Activated CD4-positive, alpha-beta T cell treated with anti-CD3 and anti-CD28 coated beads, Interleukin-2, amount 50 U/mL, for 1 hour (primary cell): ENCODE measurements at regions not wholly inside any gene's neighbourhood (a gene's known extent, or its start where the extent isn't known, plus 50 kb on each side); places are given as distances from the start of the nearest gene placed in this dataset.
"Not testable (repeated sequence)": the region's sequence is repeated elsewhere in the genome, so short reads cannot be mapped to it uniquely, and the experiment has no call there.

Source experiments
- DNase-seq: peaks from one replicate; pipeline ENCODE4 v3.0.0-alpha.2; 2020

DNA sequence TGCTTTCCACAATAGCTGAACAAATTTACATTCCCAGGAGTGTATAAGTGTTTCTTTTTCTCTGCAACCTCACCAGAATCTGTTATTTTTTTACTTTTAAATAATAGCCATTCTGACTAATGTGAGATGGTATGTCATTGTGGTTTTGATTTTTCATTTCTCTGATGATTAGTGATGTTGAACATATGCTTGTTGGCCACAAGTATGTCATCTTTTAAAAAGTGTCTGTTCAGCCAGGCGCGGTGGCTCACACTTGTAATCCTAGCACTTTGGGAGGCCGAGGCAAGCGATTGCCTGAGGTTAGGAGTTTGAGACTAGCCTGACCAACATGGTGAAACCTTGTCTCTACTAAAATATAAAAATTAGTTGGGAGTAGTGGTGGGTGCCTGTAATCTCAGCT is 619.3 kb downstream of the SI start:
- DNase-seq: no peak

DNA sequence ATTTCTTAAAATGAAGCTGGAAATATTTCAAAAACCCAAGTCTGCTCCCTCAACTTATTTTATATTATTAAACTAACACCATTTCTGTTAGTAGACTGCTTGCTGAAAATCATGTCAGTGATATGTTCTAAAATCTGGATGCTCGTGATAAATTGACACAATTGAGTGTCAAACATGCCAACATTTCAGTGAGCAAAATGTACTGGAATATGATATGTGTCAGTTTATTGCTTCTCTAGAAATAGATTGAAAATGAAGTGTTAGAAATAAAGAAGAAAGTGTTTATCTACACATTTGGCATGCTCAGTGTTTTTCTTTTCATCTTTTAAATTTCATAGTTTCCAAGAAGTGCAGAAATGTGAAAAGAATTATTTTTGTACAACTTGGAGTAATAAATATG is 624.6 kb downstream of the SI start:
- no peak for DNase-seq

DNA sequence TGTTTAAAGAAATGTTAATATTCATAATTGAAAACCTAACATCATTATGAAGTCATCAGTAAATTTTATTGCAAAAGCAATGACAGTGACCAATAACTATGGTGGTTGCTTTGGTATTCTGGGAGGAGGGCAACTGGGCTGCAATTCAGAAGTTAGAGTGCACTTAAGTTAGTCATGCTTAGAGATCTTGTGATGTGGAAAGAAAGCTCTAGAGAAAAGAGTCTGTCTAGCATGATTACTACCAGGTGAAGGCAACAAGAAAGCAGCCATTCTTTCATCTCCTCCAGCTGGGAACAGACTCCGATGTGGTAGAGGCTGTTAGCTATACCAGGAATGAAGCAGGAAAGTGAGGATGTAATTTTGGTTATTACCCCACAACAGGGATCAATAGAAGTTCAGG is 625.6 kb downstream of the SI start:
- DNase-seq: no peak

DNA sequence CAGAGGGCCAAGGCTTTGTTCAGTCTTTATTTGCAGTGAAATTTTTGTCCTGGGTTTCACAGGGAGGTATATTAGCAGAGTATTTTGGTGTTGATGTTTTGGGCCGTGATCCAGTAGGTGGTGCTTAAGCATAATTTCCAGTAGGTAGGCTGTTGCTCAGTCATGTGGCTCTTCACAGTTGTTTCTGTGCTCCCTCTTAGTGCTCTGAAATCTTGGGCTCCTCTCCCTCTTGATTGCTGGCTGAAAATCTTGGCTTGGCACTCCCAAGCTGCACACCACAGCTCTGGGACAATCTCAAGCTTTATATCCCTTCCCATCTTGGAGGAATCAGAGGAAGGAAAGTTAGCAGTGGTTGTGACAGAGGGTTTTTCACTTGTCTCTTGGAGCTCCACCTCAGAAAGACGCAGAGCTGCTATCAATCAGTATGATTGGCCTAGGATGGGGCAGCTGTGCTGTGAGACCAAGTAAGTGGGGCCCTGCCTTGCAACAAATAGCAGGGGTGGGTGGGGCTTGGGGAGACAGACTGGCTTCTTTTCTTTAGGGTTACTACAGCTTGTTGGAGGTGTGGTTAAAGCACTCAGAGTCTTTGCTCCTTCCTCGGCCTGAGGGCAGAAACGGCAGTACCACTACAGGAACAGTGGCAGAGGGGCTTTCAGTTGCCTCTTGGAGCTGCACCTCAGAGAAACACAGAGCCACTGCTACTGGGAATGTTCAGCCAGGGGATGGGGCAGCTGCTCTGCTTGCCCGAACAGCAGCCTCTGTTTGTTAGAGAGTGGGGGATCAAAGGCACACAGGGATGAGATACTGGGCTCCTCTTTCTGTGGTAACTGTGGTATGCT is 627.0 kb downstream of the SI start:
- no peak for DNase-seq

DNA sequence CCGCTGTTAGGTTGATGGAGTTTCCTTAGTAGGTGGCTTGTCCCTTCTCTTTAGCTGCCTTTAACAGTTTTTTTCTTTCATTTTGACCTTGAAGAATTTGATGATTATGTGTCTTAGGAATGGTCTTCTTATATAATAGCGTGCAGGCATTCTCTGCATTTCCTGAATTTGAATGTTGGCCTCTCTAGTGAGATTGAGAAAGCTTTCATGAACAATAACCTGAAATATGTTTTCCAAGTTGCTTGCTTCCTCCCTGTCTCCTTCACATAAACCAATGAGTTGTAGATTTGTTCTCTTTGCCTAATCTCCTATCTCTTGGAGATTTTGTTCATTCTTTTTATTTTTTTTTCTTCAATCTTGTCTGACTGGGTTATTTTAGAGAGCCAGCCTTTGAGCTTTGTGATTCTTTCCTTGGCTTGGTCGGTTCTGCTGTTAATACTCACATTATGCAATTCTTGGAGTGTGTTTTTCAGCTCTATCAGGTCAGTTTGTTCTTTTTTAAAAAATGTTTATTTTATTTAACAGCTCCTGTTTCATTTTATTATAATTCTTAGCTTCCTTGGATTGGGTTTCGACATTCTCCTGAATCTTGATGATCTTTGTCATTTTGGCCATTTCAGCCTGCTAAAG is 627.9 kb downstream of the SI start:
- no peak for DNase-seq

DNA sequence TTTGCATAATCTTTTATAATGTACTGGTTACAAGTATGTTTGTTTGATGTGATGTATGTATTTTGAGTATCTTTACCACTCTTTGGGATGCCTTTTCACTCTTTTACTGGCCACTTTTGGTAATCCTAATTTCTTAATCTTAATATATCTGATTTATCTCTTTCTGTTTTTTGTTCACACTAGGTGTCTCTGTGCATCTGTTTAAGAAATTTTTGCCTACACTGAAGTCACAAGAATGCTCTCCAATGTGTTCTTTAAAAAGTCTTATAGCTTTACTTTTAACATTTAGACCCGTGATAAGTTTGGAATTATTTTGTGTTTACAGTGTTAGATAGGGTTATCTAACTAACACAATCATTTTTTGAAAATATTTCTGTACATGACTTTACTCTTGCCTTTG is 659.1 kb downstream of the SI start:
- DNase-seq: no peak

DNA sequence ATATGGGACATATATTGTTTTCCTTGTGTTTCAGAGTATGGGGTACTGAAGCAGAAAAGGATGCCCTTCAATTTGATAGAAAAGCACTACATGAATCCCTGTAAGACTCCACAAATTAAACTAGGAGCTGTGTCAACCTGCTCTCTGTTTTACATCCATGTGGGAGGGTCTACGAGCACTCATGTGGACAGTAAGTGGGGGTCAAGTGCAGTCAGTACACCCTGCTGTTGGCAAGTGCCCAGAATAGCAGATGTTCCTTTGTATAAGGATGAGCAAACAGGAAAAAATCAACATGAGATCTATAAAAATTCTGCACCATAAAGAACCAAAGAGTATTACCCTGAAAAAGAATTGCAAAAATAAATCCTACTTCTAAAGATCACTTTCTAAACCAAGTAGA is 659.9 kb downstream of the SI start:
- DNase-seq: no peak

DNA sequence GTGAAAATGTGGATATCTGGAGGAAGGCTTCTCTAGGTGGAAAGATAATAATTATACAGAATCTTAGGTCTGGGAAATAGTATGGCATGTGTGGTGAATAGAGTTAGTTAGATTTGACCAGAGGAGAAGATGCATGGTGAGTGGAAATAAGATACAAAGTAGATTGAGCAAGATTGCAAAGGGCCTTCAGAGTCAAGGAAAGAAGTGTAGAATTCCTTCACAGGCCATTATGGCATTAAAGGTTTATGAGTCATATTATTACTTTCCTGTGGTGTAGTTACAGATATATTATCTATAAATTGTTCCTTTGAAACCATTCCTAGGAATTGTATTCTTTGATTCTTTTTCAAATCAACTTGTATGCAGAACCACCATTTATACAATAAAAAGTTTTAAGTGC is 660.3 kb downstream of the SI start:
- DNase-seq: no peak

DNA sequence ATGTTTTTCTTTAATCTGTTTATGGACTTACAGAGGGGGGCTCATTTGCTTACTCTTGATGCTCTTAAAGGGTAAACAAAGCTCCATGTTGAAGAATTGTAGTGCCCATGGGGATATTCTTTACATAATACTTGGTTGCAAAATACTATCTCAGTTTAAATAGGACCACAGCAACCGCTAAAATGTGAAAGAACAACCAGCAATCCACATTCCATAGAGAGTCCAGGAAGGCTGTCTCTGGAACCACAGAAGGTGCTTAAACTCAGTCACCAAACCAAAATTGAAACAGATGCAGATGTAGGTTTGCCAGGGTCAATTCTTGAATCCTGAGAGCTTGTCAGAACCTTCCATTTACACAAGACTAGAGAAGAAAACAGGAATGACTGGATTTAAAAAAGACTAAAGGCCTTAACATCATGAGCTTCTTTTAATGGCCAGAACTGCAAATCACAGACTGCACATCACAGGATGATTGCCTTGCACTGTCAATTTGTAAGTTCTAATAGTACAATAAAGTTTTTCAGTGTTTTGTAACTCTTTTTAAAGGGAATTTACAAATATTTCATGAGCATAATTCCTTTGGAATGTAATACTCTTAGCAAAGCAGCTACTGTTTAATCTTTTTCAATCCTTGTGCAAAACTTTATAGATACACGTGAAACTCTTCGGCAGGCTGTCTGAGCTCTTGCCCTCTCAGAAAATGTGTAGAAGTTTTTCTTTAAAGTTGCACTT is 661.6 kb downstream of the SI start:
- DNase-seq: no peak

DNA sequence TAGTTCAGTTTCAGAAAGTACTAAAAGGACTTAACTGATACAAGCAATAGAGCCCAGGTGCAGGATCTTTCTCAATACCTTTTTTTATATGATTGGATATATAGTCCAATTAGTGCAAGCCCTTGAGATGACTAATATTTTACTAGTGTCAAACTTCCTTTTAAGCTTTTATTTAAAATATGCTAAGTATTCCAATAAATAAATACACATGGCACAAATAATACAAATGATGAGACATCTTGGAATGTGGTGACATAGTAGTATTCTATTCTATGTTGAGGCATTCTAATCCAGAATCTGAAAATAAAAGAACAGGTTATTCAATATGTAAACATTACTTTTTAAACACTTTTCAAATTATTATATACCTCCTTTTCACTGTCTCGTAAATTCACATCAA is 670.0 kb downstream of the SI start:
- DNase-seq: no peak

DNA sequence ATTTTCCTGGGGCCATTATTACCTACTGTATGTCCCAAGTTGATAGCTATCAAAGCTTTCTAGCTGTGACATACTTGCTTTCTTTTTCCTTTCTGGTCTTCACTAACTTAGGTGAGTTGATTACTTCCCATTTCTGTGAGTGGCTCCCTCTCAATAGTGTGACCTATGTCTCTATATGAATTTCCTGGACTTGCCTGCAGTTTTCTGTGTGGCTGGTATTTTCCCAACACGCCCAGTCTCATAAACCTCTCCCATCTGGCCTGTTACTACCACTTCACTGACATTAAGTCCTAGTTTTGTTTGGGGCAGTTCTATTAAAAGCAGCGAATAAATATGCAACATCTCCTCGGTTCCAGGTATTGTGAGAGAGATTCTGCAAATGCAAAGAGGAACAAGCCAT is 671.2 kb downstream of the SI start:
- DNase-seq: no peak

DNA sequence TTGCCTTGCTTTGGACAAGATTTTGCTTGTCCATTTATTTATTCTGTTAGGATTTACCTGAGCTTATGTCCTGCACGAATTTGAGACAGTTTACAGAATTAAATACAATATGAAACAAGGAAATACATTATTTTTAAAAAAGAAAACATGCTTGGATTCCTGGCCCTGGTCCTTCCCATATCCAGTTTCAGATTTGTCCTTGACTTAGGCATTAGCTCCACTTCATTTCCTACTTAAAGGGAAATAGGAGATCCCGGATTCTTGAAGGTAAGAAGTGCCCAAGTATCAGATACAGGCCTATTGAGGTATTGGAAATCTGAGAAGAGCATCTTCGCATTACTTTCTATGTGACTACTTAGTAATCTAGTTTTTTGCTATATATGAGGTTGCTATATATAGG is 672.0 kb downstream of the SI start:
- no peak for DNase-seq

DNA sequence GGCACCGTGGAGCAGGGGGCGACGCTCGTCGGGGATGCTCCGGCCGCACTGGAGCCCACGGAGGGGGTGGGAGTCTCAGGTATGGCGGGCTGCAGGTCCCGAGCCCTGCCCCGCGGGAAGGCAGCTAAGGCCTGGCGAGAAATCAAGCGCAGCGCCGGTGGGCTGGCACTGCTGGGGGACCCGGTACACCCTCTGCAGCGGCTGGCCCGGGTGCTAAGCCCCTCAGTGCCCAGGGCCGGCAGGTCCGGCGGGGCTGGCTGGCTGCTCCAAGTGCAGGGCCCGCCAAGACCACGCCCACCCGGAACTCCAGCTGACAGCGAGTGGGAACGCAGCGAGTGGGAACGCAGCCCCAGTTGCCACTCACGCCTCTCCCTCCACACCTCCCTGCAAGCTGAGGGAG is 676.4 kb downstream of the SI start:
- DNase-seq: no peak

DNA sequence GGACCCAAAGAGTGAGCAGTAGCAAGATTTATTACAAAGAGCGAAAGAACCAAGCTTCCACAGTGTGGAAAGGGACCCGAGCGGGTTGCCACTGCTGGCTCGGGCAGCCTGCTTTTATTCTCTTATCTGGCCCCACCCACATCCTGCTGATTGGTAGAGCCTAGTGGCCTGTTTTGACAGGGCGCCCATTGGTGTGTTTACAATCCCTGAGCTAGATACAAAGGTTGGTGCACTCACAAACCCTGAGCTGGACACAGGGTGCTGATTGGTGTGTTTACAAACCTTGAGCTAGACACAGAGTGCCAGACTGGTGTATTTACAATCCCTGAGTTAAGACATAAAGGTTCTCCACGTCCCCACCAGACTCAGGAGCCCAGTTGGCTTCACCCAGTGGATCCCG is 676.9 kb downstream of the SI start:
- not testable (repeated sequence) for DNase-seq

DNA sequence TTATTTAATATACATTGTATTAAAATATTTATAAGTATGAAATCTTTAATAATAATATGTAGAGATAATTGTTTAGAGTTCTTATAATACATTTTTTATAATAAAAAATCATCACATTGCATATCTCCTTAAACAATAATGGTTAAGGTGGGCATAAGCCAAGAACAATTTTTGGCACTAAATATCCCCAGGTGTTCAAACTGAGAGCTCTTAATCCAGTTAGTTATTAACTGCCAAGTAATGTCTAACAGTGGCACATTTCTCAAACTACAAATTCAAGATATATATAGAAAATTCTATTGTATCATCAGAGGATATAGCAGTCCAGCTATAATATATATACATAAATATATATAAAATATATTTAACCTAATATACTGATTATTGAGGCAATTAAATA is 680.8 kb downstream of the SI start:
- no peak for DNase-seq

DNA sequence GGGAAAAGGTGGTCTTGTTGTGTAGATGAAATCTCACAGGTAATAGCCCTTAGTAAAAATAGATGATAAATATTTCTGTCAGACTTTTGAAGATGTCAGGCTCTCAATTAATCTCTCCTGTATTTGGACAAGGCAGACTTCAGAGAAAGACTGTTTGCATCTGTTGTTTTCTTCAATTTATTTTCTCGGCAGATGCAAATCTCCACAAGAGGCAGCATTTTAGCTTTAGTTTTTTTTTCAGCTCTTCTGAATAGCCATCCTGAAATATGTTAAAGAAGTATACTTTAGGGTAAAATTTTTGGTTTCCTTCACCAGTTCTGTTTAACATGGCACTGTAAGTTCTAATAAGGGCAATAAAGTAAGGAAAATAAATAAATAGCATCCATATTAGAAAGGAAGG is 685.1 kb downstream of the SI start:
- DNase-seq: no peak

DNA sequence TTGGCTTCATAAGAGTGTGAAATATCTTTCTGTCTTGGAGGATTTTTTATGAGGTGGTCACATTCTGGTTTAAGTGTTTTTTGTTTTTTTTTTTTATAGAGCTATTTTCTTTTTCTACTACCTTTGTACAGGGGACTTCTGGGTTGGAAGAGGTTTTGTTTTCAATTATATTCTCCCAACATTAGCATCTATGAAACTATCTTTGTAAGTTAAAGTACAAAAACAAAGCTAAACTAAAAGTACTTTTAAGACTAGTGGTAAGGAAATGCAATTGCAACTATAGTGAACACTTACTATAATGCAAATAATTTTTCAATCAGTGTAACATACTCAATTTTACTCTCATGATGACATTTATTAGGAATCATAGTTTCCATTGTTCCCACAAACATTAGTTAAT is 688.2 kb downstream of the SI start:
- DNase-seq: no peak

DNA sequence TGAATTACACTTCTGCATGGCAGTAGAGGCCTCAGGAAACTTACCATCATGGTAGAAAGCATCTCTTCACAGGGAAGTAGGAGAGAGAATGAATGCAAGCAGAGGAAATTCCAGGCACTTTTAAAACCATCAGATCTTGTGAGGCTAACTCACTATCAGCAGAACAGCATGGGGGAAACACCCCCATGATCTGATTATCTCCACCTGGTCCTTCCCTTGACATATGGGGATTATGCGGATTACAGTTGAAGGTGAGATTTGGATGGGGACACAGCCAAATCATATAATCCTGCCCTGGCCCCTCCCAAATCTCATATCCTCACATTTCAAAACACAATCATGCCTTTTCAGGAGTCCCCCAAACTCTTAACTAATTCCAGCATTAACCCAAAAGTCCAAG is 691.1 kb downstream of the SI start:
- DNase-seq: no peak

DNA sequence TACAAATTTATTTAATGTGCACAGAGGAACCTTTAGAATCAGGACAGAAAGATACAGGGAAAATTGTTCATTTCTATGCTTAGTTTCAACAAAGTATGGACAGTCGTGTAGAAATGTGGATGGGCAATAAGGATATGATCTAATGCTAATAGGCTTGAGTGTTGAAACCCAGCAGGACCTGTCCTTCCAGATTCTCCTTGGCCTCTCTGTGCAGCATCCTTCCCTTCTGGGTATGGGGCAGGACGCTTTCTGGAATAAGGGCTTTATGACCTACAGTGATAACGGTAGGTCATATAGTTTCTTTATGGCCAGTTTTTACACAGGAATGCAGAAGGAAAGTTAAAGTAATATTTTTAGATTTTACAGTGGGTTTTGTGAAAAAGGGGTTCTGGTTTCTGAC is 698.1 kb downstream of the SI start:
- no peak for DNase-seq

DNA sequence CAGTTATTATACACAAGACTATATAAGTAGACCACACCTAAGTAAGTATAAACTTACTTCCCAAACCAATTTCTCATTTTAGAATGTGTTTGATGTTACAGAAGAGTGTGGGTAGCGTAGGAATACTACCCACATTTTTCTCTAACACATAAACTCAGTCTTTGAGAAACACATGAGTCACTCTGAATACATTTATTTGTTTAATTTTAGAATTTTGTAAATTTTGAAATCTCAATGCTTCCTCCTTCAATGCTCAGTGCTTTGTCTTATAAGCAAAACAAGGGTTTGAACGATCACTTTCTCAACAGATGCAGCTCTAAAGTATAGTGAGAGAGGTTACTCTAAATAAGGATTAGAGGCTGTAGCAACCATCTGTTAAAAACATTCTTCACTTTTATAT is 700.8 kb downstream of the SI start:
- no peak for DNase-seq

DNA sequence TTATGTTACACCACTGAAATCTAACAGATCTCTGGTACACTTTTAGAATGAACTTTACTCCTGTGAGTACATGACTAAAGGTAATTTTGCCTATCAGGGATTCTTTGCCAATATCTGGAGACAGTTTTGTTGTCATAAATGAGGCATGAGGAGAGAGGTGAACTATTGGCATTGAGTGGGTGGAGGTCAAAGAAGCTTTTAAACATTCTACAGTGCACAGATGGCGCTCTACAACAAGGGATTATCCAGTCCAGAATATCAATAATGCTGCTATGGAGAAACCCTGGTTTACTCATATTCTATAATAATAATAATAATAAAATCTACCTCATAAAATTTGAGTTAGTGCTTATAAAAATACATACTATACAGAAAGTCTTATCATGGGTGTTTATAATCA is 702.3 kb downstream of the SI start:
- no peak for DNase-seq

DNA sequence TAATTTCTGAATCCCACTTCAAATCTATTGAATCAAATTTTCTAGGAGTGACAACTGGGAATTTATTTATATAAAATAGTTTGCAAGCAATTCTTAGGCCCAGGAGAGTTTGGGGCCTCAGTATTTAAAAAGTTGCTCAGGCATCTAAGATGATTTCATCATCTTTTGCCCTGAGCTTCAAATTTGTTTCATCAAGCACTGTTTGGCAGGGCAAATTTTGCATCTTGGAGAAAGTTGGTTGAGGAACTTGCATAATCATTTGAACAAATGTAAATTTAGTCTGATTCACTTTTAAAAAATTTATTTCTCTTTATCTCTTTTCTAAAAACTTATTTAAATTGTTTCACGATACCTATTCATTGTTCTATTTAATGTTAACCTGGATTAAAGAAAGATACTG is 702.8 kb downstream of the SI start:
- no peak for DNase-seq

DNA sequence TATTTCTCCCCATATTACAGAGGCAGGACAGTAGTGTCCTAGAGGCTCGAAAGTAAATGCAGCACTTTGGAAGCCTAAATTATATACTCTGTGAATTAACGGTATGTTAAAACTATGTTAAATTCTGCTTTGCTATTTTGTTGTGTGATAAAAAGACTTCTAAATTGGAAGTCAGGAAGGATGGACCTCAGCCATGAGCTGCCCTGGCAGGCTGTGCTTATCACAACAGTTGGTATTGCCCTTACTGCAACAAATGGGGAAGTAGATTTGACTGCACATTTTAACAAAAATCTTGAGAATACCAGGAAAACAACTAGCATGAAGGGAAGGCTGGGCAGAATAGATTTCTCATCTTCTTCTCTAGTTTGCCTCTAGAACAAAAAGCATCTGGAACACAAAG is 706.6 kb downstream of the SI start:
- no peak for DNase-seq

DNA sequence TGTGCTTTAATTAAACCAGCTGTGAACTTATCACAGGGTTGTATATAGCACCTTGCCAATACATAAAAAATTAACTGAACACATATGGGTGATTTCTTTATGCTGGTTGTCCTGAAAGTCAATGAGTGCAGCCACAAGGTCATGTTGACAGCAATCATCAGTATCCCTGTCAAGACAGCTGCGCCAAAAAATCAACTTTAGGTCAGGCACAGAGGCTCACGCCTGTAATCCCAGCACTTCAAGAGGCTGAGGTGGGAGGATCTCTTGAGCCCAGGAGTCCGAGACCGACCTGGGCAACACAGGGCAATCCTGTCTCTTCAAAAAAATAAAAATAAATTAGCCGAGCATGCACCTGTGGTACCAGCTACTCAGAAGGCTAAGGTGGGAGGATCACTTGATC is 707.3 kb downstream of the SI start:
- DNase-seq: no peak
